OCI-LY7 (cell line): ENCODE measurements at regions not wholly inside any gene's neighbourhood (a gene's known extent, or its start where the extent isn't known, plus 50 kb on each side); places are given as distances from the start of the nearest gene placed in this dataset.

Source experiments
- BruUV-seq: library from RNA; stranded (reverse); fragments of 400-500 nt; replicated peaks from 2 replicates; lab custom pipeline; 2021; lab: Mats Ljungman, UMichigan
- CTCF ChIA-PET: fragments of 300-600 bp; sonication (Branson Sonifier 250); formaldehyde crosslinking; loops from one replicate; lab custom pipeline; 2022; ENCODE audit warnings: antibody characterized with exemption; ENCODE audit not compliant: unreplicated experiment; lab: Charles Lee
- POLR2A ChIA-PET: fragments of 300-600 bp; sonication (Branson Sonifier 250); formaldehyde crosslinking; loops from one replicate; lab custom pipeline; 2022; ENCODE audit warnings: antibody characterized with exemption; lab: Charles Lee
- DNase-seq: peaks from one replicate; pipeline ENCODE4 v3.0.0-alpha.2; 2015; ENCODE audit warnings: low spot score
- H2AFZ ChIP-seq: fragments of 200-600 bp; sonication (generic), shearing (Covaris generic); 2 replicates; pipeline ENCODE4 v1.6.1; 2014; ENCODE audit warnings: mild to moderate bottlenecking, antibody characterized with exemption, low read length, moderate library complexity
- H3K27ac ChIP-seq: fragments of 200-600 bp; sonication (generic); 2 replicates; pipeline ENCODE4 v1.5.1; 2014; ENCODE audit warnings: mixed run types, low read depth, mild to moderate bottlenecking, moderate library complexity, low read length, inconsistent platforms; ENCODE audit not compliant: poor library complexity, severe bottlenecking
- H3K36me3 ChIP-seq: fragments of 200-600 bp; sonication (generic); 2 replicates; pipeline ENCODE4 v1.6.1; 2014; ENCODE audit warnings: mild to moderate bottlenecking, antibody characterized with exemption, low read length, moderate library complexity, mixed read lengths; ENCODE audit not compliant: insufficient read depth
- H3K4me1 ChIP-seq: fragments of 200-600 bp; sonication (generic); 2 replicates; pipeline ENCODE4 v1.5.1; 2014; ENCODE audit warnings: mild to moderate bottlenecking, low read length; ENCODE audit not compliant: insufficient read depth, poor library complexity, severe bottlenecking
- H3K4me2 ChIP-seq: fragments of 200-600 bp; sonication (generic); 2 replicates; pipeline ENCODE4 v1.6.1; 2014; ENCODE audit warnings: mild to moderate bottlenecking, low read length
- H3K4me3 ChIP-seq: fragments of 200-600 bp; sonication (generic); 2 replicates; pipeline ENCODE4 v1.5.1; 2014; ENCODE audit warnings: mild to moderate bottlenecking, low read depth, low read length; ENCODE audit not compliant: poor library complexity, severe bottlenecking
- H3K79me2 ChIP-seq: fragments of 200-600 bp; sonication (generic); 2 replicates; pipeline ENCODE4 v1.6.1; 2016; ENCODE audit warnings: low read depth, mild to moderate bottlenecking, low read length, moderate library complexity, mixed read lengths; ENCODE audit not compliant: insufficient read depth
- H3K9me2 ChIP-seq: fragments of 200-600 bp; sonication (generic); 2 replicates; pipeline ENCODE4 v1.6.1; 2016; ENCODE audit warnings: mild to moderate bottlenecking, low read length, mixed read lengths; ENCODE audit not compliant: insufficient read depth
- H3K9me3 ChIP-seq: fragments of 200-600 bp; sonication (generic); 2 replicates; pipeline ENCODE4 v1.6.1; 2014; ENCODE audit warnings: mild to moderate bottlenecking, mixed run types, low read length, mixed read lengths
- H4K20me1 ChIP-seq: fragments of 200-600 bp; sonication (generic); 2 replicates; pipeline ENCODE4 v1.6.1; 2014; ENCODE audit warnings: mild to moderate bottlenecking, antibody characterized with exemption, low read length, moderate library complexity, mixed read lengths; ENCODE audit not compliant: insufficient read depth
- EZH2phosphoT487 ChIP-seq: fragments of 200-600 bp; sonication (generic); IDR thresholded peaks from 2 replicates; pipeline ENCODE4 v1.6.1; 2018; ENCODE audit warnings: low read depth, borderline replicate concordance, mild to moderate bottlenecking, mixed run types, antibody characterized with exemption, low read length, moderate library complexity, mixed read lengths
- intact Hi-C: fragments of 100-400 bp; cut with micrococcal nuclease; formaldehyde crosslinking; loops from one replicate; pipeline ENCODE4 v1.10.0; 2022; ENCODE audit not compliant: unreplicated experiment
- TF ChIP-seq, protein P1 (sequence below): fragments of 200-600 bp; sonication (generic); conservative IDR thresholded peaks from 2 replicates; pipeline ENCODE4 v1.5.1; 2014; ENCODE audit warnings: mild to moderate bottlenecking, antibody characterized with exemption, low read length, moderate library complexity, mixed read lengths

DNA sequence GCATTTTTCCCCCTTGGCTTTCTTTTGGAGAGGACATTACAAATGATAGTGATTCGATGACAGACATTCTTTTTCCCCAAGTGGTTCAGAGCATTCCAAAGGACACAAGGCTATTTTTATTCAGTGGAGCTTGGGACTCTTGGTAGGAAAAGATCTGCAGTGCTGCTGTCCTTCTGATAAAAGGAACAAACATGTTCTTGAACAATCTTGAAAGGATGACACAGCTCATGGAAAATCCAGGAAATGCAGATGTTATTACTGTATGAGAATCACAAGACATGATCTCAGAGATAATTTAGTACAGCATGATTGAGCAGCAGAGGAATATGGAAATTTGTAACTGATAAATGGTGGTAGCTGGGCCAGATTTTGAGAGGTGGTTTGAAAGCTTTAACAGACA lies 96.2 kb upstream of the RFC3 start:
- peak overlapping the region; percentile 89 for H2AFZ ChIP-seq
- no TSS peak for BruUV-seq
- no peak for DNase-seq
- H3K4me2 ChIP-seq, result no peak overlapping the region
- H3K9me2 ChIP-seq, result no peaks in the 10 kb centered on the region
- no peaks in the 10 kb centered on the region; the same call in 1 of the 2 replicates for H3K36me3 ChIP-seq
- H3K9me3 ChIP-seq, result peaks cover 7% of the 10 kb centered on the region; the same call in 1 of the 2 replicates
- ChIA-PET POLR2A (interaction anchor here (0.6 to 3.7 kb wide), 4 partner anchors 10 to 178 kb away, joined by 3 to 37 read pairs (median 4); no protein-coding TSS in a partner anchor), CTCF (interaction anchor here (1.0 kb wide), 1 partner anchor 21 kb away, joined by 3 read pairs; no protein-coding TSS in a partner anchor)
- no peaks in the 10 kb centered on the region for H3K79me2 ChIP-seq
- H3K4me3 ChIP-seq, result no peak overlapping the region
- no peak for TF ChIP-seq EZH2phosphoT487
- TF ChIP-seq, protein P1, sequence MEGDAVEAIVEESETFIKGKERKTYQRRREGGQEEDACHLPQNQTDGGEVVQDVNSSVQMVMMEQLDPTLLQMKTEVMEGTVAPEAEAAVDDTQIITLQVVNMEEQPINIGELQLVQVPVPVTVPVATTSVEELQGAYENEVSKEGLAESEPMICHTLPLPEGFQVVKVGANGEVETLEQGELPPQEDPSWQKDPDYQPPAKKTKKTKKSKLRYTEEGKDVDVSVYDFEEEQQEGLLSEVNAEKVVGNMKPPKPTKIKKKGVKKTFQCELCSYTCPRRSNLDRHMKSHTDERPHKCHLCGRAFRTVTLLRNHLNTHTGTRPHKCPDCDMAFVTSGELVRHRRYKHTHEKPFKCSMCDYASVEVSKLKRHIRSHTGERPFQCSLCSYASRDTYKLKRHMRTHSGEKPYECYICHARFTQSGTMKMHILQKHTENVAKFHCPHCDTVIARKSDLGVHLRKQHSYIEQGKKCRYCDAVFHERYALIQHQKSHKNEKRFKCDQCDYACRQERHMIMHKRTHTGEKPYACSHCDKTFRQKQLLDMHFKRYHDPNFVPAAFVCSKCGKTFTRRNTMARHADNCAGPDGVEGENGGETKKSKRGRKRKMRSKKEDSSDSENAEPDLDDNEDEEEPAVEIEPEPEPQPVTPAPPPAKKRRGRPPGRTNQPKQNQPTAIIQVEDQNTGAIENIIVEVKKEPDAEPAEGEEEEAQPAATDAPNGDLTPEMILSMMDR, result no peak
- H3K27ac ChIP-seq, result no peak overlapping the region
- H4K20me1 ChIP-seq, result no peaks in the 10 kb centered on the region
- H3K4me1 ChIP-seq, result peaks cover 32% of the 10 kb centered on the region
- intact Hi-C loops, result loop anchor here (5.0 to 10.0 kb wide), 2 partner anchors 356 to 607 kb away; no protein-coding TSS in a partner anchor

DNA sequence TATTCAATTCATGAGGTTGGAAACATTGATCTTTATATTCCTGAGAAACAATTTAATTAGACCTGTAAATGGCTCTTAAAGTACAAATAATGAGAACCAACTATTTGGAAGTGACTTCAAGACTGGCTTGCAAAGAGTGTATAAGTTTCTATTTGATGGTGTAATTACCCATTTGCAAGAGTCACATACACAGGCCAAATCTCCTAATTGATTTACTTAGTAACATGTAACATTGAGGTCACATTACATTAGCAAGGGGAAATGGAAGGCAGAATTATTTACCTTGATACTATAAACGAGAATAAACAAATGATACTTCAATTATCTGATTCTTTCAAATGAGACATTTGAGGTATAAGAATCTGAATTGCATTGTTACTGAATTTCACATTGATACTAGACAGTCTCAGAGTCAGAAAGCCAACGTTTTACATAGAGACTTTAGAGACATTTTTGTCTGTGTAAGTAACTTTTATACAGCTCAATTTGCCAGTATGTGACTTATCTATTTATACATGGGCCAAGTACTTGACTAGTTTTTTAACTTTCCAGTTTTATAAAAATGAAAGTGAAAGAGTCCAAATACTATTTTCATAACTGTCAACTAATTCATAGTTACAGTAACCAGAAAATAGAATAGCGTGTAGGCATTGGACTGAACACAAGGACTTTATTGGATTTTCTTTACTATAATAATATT lies 95.6 kb upstream of the RFC3 start:
- H3K4me2 ChIP-seq, result peak overlapping the region; percentile 13
- peaks cover 38% of the 10 kb centered on the region for H3K4me1 ChIP-seq
- peak overlapping the region; percentile 89 for H2AFZ ChIP-seq
- peaks cover 7% of the 10 kb centered on the region; the same call in 1 of the 2 replicates for H3K9me3 ChIP-seq
- H4K20me1 ChIP-seq, result no peaks in the 10 kb centered on the region
- no peak overlapping the region for H3K4me3 ChIP-seq
- no peaks in the 10 kb centered on the region for H3K9me2 ChIP-seq
- no peak overlapping the region for H3K27ac ChIP-seq
- intact Hi-C loops, result loop anchor here (5.0 to 10.0 kb wide), 2 partner anchors 355 to 608 kb away; no protein-coding TSS in a partner anchor
- no TSS peak for BruUV-seq
- TF ChIP-seq, protein P1, result no peak
- TF ChIP-seq EZH2phosphoT487, result no peak
- CTCF ChIA-PET, result interaction anchor here (1.0 kb wide), 1 partner anchor 22 kb away, joined by 3 read pairs; no protein-coding TSS in a partner anchor
- H3K36me3 ChIP-seq, result no peaks in the 10 kb centered on the region; the same call in 1 of the 2 replicates
- DNase-seq, result no peak
- POLR2A ChIA-PET, result interaction anchor here (1.2 to 3.7 kb wide), 3 partner anchors 12 to 179 kb away, joined by 3 to 37 read pairs (median 4); no protein-coding TSS in a partner anchor
- H3K79me2 ChIP-seq, result no peaks in the 10 kb centered on the region
